ENCODE measurements at regions not wholly inside any gene's neighbourhood (a gene's known extent, or its start where the extent isn't known, plus 50 kb on each side); places are given as distances from the start of the nearest gene placed in this dataset.

- ATAC-seq (no peak), DNase-seq (no peak)
- H3K4me1 ChIP-seq: peaks cover 0 to 14% (median 4%) of the 10 kb centered on the region in 9 donors
- no peaks in the 10 kb centered on the region for H3K27me3 ChIP-seq
- H3K27ac ChIP-seq: no peak overlapping the region
- no peaks in the 10 kb centered on the region for H3K9me3 ChIP-seq
- no peak for TF ChIP-seq CTCF (IDR thresholded peaks at IDR 0.05)
- peaks cover 0 to 80% (median 3%) of the 10 kb centered on the region in 9 donors for H3K36me3 ChIP-seq
- H3K4me3 ChIP-seq: no peak overlapping the region
- intact Hi-C loops (cut with DNase I): no loop called here
- 66 to 84% methylated on average over 2 of the region's 2 CpGs for WGBS, 2 donors
These were observed 65.0 kb upstream of the RPS13 start for GRCh38 chr11:17142450-17142849.

- WGBS, 2 donors: 87 to 91% methylated on average over 5 of the region's 5 CpGs
- intact Hi-C loops (cut with DNase I): no loop called here
- TF ChIP-seq CTCF (IDR thresholded peaks at IDR 0.05): no peak
- Histone ChIP-seq H3K4me3 (no peak overlapping the region), H3K27ac (no peak overlapping the region), H3K36me3 (peaks cover 0 to 82% (median 3%) of the 10 kb centered on the region in 9 donors), H3K9me3 (no peaks in the 10 kb centered on the region), H3K27me3 (no peaks in the 10 kb centered on the region), H3K4me1 (peaks cover 0 to 10% (median 4%) of the 10 kb centered on the region in 9 donors)
- ATAC-seq (no peak), DNase-seq (no peak)
These were observed 63.7 kb upstream of the RPS13 start for GRCh38 chr11:17141156-17141555.

GRCh38 chr11:17138562-17138961, 61.1 kb upstream of the RPS13 start:
- DNase-seq (no peak), ATAC-seq (no peak)
- no peak overlapping the region for H3K4me3 ChIP-seq
- no peaks in the 10 kb centered on the region for H3K4me1 ChIP-seq
- 90% methylated on average over 4 of the region's 4 CpGs for WGBS, 2 donors
- H3K9me3 ChIP-seq: no peaks in the 10 kb centered on the region
- H3K27ac ChIP-seq: no peak overlapping the region
- intact Hi-C loops (cut with DNase I): loop anchor here in 1 of 10 donors (10.0 kb wide), 1 partner anchor 936 kb away; no protein-coding TSS in a partner anchor
- H3K36me3 ChIP-seq: peaks cover 0 to 84% (median 14%) of the 10 kb centered on the region in 9 donors
- TF ChIP-seq CTCF (IDR thresholded peaks at IDR 0.05): no peak
- H3K27me3 ChIP-seq: no peaks in the 10 kb centered on the region

GRCh38 chr11:17135916-17136683, 58.6 kb upstream of the RPS13 start:
- Histone ChIP-seq H3K4me3 (no peak overlapping the region), H3K27ac (no peak overlapping the region), H3K27me3 (no peaks in the 10 kb centered on the region), H3K9me3 (no peaks in the 10 kb centered on the region), H3K4me1 (no peaks in the 10 kb centered on the region), H3K36me3 (peaks cover 0 to 86% (median 22%) of the 10 kb centered on the region in 9 donors)
- WGBS, 2 donors: 83 to 84% methylated on average over 3 of the region's 3 CpGs
- ATAC-seq (no peak), DNase-seq (no peak)
- TF ChIP-seq CTCF (IDR thresholded peaks at IDR 0.05): no peak
- intact Hi-C loops (cut with DNase I): loop anchor here in 1 of 10 donors (10.0 kb wide), 1 partner anchor 939 kb away; no protein-coding TSS in a partner anchor
